ENCODE measurements at regions not wholly inside any gene's neighbourhood (a gene's known extent, or its start where the extent isn't known, plus 50 kb on each side); places are given as distances from the start of the nearest gene placed in this dataset.

- intact Hi-C loops (cut with DNase I; ENCODE audit: low total_unique reads) = no loop called here
- H3K27me3 ChIP-seq = no peaks in the 10 kb centered on the region
- TF ChIP-seq POLR2A (IDR thresholded peaks at IDR 0.05) (no peak), POLR2AphosphoS5 (IDR thresholded peaks at IDR 0.05) (no peak), CTCF (IDR thresholded peaks at IDR 0.05) (no peak)
- no peaks in the 10 kb centered on the region for H3K4me1 ChIP-seq
- no peak overlapping the region for H3K4me3 ChIP-seq
- no peaks in the 10 kb centered on the region for H3K36me3 ChIP-seq
- H3K9me3 ChIP-seq = peaks cover 0 to 9% of the 10 kb centered on the region in 2 donors
- DNase-seq (ENCODE audit: low spot score in 2 of 2) = no peak
- no peak overlapping the region for H3K27ac ChIP-seq
These were observed 99.7 kb upstream of the RXFP2 start for GRCh38 chr13:31639443-31640163.

GRCh38 chr13:31649766-31650165 is 89.6 kb upstream of the RXFP2 start:
- no peak for DNase-seq (ENCODE audit: low spot score in 2 of 2)
- H3K27ac ChIP-seq = no peak overlapping the region
- no peaks in the 10 kb centered on the region for H3K36me3 ChIP-seq
- no peak overlapping the region for H3K4me3 ChIP-seq
- no peaks in the 10 kb centered on the region for H3K9me3 ChIP-seq
- H3K27me3 ChIP-seq = no peaks in the 10 kb centered on the region
- H3K4me1 ChIP-seq = no peaks in the 10 kb centered on the region
- no peak for TF ChIP-seq POLR2AphosphoS5 (IDR thresholded peaks at IDR 0.05)
- TF ChIP-seq CTCF (IDR thresholded peaks at IDR 0.05) = no peak
- TF ChIP-seq POLR2A (IDR thresholded peaks at IDR 0.05) = no peak
- intact Hi-C loops (cut with DNase I; ENCODE audit: low total_unique reads) = no loop called here

- intact Hi-C loops (cut with DNase I; ENCODE audit: low total_unique reads) = no loop called here
- no peak overlapping the region for H3K27ac ChIP-seq
- H3K4me3 ChIP-seq = no peak overlapping the region
- DNase-seq (ENCODE audit: low spot score in 2 of 2) = no peak
- H3K36me3 ChIP-seq = no peaks in the 10 kb centered on the region
- no peaks in the 10 kb centered on the region for H3K27me3 ChIP-seq
- H3K4me1 ChIP-seq = no peaks in the 10 kb centered on the region
- TF ChIP-seq POLR2AphosphoS5 (IDR thresholded peaks at IDR 0.05) (no peak), CTCF (IDR thresholded peaks at IDR 0.05) (no peak), POLR2A (IDR thresholded peaks at IDR 0.05) (no peak)
- H3K9me3 ChIP-seq = no peaks in the 10 kb centered on the region
These were observed 85.6 kb upstream of the RXFP2 start for GRCh38 chr13:31653730-31654129.

- Histone ChIP-seq H3K4me1 (no peaks in the 10 kb centered on the region), H3K27ac (no peak overlapping the region), H3K4me3 (no peak overlapping the region), H3K36me3 (no peaks in the 10 kb centered on the region), H3K27me3 (no peaks in the 10 kb centered on the region), H3K9me3 (no peaks in the 10 kb centered on the region)
- TF ChIP-seq POLR2AphosphoS5 (IDR thresholded peaks at IDR 0.05) = no peak
- TF ChIP-seq CTCF (IDR thresholded peaks at IDR 0.05) = no peak
- no peak for TF ChIP-seq POLR2A (IDR thresholded peaks at IDR 0.05)
- no peak for DNase-seq (ENCODE audit: low spot score in 2 of 2)
- intact Hi-C loops (cut with DNase I; ENCODE audit: low total_unique reads) = no loop called here
These were observed 75.3 kb upstream of the RXFP2 start for GRCh38 chr13:31663880-31664585.

Data from breast epithelium (tissue), 4 donors.